Neuron (in vitro differentiated cells): ENCODE measurements at regions not wholly inside any gene's neighbourhood (a gene's known extent, or its start where the extent isn't known, plus 50 kb on each side); places are given as distances from the start of the nearest gene placed in this dataset.
"Not testable (repeated sequence)": the region's sequence is repeated elsewhere in the genome, so short reads cannot be mapped to it uniquely, and the experiment has no call there.

Experiments
- H2AFZ ChIP-seq: one replicate; pipeline ENCODE4 v1.6.1; 2013; ENCODE audit warnings: low read depth, mild to moderate bottlenecking, inconsistent platforms, low read length, moderate library complexity
- H3K27me3 ChIP-seq: one replicate; pipeline ENCODE4 v1.6.1; 2013; ENCODE audit warnings: low read length; ENCODE audit not compliant: insufficient read depth
- H3K36me3 ChIP-seq: one replicate; pipeline ENCODE4 v1.6.1; 2013; ENCODE audit warnings: low read length; ENCODE audit not compliant: insufficient read depth
- H3K4me1 ChIP-seq: one replicate; pipeline ENCODE4 v1.6.1; 2013; ENCODE audit warnings: low read length; ENCODE audit not compliant: insufficient read depth
- H3K4me3 ChIP-seq: 2 replicates; pipeline ENCODE4 v1.5.1; 2013; ENCODE audit warnings: mild to moderate bottlenecking, low read length, moderate library complexity
- H3K9me3 ChIP-seq: one replicate; pipeline ENCODE4 v1.6.1; 2013; ENCODE audit warnings: low read length

DNA sequence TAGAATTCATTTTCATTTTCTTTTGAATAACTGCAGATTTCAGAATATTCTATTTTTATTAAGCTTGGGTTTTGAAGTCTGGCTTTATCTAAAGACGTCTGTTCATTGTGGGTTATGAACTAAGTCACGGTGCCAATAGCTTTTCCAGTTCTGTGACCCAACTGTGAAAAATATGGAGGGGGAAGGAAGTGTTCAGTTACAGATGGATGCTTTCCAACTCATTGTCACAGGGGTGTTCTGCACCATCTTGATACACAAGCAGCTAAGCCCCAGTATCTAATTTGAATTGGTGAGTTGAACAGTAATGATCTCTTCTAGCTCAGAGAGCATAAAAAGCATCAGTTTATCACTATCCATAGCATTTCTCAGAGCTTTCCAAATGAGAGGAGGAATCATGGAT is 710.6 kb downstream of the EDEM1 start:
- no peaks in the 10 kb centered on the region for H3K36me3 ChIP-seq
- H3K27me3 ChIP-seq: no peaks in the 10 kb centered on the region
- H3K4me3 ChIP-seq: no peak overlapping the region
- no peak overlapping the region for H2AFZ ChIP-seq
- H3K9me3 ChIP-seq: no peaks in the 10 kb centered on the region
- H3K4me1 ChIP-seq: no peaks in the 10 kb centered on the region

DNA sequence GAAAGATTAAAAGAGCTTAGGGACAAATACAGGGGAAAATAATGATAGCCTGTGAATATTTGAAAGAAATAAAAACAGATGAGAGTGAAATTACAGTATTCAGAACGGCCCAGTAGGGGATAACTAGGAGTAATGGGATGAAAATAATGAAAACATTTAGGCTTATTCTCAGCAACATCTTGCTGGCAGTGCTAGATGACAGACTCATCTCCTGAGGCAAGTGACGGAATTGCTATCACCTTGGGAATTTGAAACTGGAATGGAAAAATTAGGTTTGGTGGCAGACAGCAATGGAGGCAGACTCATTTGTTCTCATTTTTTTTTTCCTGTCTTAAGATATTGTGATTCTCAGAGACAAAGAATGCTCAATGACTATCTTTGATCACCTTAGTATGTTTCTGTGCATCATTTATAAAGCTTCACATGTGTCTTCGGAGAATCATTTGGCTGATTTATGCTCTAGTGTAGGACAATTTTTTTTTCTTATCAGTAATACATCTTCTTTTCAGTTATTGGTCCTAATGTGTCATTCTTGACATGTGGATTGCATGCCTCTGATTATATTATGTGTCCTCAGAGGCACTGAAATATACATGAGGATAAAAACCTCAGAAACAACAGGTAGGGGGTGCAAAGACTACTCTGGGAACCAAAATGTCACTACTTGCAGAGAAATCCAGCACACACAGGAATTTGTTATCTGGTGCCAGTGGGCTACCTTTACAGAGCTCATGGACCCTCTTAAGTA is 711.7 kb downstream of the EDEM1 start:
- no peaks in the 10 kb centered on the region for H3K9me3 ChIP-seq
- H3K27me3 ChIP-seq: no peaks in the 10 kb centered on the region
- no peaks in the 10 kb centered on the region for H3K4me1 ChIP-seq
- no peaks in the 10 kb centered on the region for H3K36me3 ChIP-seq
- no peak overlapping the region for H2AFZ ChIP-seq
- H3K4me3 ChIP-seq: no peak overlapping the region

DNA sequence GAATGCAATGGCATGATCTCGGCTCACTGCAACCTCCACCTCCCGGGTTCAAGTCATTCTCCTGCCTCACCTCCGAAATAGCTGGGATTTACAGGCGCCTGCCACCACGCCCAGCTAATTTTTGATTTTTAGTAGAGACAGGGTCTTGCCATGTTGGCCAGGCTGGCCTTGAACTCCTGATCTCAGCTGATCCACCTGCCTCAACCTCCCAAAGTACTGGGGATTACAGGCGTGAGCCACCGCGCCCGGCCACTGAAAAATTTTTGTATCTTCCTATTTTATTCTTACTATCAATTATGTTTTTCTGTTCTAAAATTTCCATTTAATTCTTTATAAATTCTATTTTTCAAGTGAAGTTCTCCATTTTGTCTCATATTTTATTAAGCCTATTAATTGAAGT is 730.4 kb downstream of the EDEM1 start:
- Histone ChIP-seq H3K27me3 (no peaks in the 10 kb centered on the region), H3K9me3 (no peaks in the 10 kb centered on the region), H3K4me3 (no peak overlapping the region), H2AFZ (no peak overlapping the region), H3K4me1 (no peaks in the 10 kb centered on the region), H3K36me3 (no peaks in the 10 kb centered on the region)

DNA sequence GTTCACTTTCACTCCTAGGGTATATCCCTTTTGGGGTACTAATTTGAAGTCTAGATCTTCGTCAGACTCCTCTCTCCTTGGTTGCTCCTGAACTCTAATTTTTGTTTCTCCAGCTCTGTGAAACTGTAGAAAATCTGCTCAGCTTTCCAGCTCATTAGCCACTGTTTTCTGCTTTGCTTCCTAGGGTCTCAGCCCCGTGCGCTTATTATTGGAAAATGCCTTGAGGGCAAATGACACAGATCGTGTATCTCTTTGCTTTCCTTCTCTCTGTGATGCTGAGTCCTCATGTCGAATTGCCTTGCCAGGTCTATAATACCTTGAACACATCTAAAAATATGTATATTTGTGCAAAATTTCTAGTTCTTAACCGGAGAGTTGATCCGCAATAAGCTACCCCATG is 731.1 kb downstream of the EDEM1 start:
- no peaks in the 10 kb centered on the region for H3K36me3 ChIP-seq
- no peak overlapping the region for H3K4me3 ChIP-seq
- H3K9me3 ChIP-seq: no peaks in the 10 kb centered on the region
- no peaks in the 10 kb centered on the region for H3K4me1 ChIP-seq
- no peaks in the 10 kb centered on the region for H3K27me3 ChIP-seq
- H2AFZ ChIP-seq: no peak overlapping the region

DNA sequence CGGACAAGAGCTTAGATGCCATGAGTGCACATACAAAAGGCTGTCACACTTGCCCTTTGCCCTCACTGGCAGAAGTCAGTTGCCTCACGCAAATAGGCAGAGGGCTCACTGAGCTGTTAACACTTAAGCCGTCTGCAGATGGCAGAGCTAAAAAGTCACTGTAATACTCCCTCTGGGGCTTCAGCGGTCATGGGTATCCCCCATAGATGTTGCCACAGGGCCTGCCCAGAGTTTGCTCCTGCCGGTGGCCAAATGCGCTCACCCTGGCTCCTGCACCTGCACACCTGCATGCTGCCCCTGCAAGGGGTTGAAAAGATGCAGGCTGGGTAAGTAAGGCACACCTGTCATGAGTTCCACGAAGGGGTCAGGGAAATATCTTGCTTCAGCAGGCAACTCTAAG is 741.5 kb downstream of the EDEM1 start:
- no peaks in the 10 kb centered on the region for H3K36me3 ChIP-seq
- H3K27me3 ChIP-seq: no peaks in the 10 kb centered on the region
- H3K4me1 ChIP-seq: no peaks in the 10 kb centered on the region
- H3K4me3 ChIP-seq: no peak overlapping the region
- H2AFZ ChIP-seq: no peak overlapping the region
- no peaks in the 10 kb centered on the region for H3K9me3 ChIP-seq

DNA sequence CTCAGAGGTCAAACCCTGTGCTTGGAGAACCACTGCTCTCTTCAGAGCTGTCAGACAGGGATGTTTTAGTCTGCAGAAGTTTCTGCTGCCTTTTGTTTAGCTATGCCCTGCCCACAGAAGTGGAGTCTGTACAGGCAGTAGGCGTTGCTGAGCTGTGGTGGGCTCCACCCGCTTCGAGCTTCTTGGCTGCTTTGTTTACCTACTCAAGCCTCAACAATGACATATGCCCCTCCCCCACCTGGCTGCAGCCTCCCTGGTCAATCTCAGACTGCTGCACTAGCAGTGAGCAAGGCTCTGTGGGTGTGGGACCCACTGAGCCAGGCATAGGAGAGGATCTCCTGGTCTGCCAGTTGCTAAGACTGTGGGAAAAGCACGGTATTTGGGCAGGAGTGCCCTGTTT is 756.6 kb downstream of the EDEM1 start:
- not testable (repeated sequence) for H3K9me3 ChIP-seq, H3K4me3 ChIP-seq, H3K4me1 ChIP-seq, H2AFZ ChIP-seq, H3K27me3 ChIP-seq, H3K36me3 ChIP-seq

DNA sequence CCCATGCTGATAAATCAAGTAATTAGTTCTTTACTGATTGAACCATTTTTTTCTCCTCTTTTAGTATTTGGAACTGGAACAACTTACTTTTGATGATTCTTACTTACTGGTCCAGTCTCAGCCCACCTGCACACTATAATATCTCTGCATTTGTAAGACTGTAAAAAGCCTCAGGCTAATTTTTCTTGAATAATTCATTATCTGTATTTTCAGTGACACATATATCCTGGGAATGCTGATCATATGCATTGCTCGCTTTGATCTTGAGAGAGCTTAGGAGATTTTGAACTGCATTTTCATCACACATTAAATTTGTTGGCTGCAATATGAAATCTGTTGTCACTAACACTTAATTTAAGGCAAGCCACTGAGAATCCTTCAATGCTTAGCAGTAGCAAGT is 760.6 kb downstream of the EDEM1 start:
- Histone ChIP-seq H3K4me1 (no peaks in the 10 kb centered on the region), H3K27me3 (no peaks in the 10 kb centered on the region), H3K4me3 (no peak overlapping the region), H3K9me3 (no peaks in the 10 kb centered on the region), H2AFZ (no peak overlapping the region), H3K36me3 (no peaks in the 10 kb centered on the region)

DNA sequence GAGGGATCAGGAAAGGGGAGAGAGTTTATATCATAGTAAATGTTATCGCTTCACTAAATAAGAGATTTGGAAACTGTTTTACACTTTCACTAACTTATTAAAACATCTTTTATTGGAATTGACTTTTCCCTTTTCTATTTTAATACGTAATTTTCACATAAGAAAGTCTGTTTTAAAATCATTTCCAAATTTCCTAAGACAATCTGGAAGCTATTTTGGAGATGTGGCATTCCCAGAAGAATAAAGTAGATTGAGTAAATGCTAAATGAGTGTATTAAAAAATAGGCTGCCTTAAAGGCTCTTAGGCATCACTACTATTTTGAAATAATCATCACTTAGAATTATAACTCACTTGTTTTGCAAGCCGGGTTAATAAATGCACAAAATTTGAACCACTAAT is 763.5 kb downstream of the EDEM1 start:
- Histone ChIP-seq H2AFZ (no peak overlapping the region), H3K27me3 (no peaks in the 10 kb centered on the region), H3K9me3 (no peaks in the 10 kb centered on the region), H3K36me3 (no peaks in the 10 kb centered on the region), H3K4me3 (no peak overlapping the region), H3K4me1 (no peaks in the 10 kb centered on the region)

DNA sequence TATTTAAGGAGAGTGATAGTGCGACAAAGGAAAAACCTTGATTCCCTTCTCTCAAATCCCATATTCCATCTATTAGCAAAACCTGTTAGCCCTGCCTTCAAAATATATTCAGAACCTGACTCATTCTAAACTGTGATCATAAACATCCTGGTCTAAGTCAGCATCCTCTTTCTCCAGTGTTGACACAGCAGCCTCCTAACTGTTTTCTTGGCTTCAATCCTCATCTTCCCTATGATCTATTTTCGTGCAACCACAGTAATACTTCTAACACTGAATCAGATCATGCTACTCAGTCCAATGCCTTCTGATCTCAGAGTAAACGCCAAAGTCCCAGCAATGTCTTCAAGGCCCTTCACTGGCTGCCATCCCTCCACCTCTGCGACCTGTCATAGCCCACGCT is 785.1 kb downstream of the EDEM1 start:
- Histone ChIP-seq H2AFZ (no peak overlapping the region), H3K9me3 (no peaks in the 10 kb centered on the region), H3K27me3 (no peaks in the 10 kb centered on the region), H3K36me3 (no peaks in the 10 kb centered on the region), H3K4me3 (no peak overlapping the region), H3K4me1 (no peaks in the 10 kb centered on the region)

DNA sequence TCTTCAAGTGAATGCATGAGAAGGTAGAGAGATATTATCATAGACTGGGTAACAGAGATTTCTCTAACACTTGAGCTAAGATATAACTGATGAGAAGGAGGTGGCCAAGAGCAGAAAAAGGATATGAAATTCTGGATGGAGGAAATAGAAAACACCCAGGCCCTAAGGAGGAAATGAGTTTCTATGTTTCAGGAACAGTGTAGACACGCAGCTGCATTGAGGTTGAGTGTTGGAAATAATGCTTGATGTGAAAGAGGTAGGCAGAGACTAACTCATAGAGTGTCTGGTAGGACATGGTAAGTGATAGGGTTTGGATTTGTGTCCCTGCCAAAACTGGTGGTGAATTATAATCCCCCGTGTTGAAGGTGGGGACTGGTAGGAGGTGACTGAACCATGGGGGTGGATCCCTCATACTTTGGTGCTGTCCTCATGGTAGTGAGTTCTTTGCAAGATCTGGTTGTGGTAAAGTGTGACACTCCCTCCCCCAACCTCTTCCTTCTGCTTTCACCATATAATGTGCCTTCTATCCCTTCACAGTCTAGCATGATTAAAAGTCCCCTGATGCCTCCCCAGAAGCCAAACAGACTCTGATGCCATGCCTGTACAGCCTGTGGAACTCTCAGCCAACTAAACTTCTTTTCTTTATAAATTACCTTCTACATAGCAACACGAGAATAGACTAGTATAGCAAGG is 787.3 kb downstream of the EDEM1 start:
- no peaks in the 10 kb centered on the region for H3K36me3 ChIP-seq

DNA sequence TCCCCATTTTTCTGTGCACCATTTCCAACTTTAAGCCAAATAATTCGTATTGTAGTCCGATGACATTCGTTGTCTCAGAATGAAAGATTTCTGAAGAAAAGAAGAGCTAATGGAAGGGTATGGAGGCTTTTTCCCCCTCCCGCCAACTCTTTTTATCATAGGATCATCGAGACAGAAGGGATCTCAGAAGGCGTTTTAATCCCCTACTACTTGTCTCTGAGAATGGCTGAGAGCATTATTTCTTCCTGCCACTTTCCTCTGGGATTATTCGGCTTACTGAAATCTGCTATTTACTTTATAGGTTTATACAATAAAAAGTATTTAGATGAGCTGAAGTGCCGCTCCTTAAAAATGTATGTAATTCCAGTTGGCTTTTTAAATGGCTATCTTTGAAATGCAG is 789.8 kb downstream of the EDEM1 start:
- Histone ChIP-seq H3K27me3 (no peaks in the 10 kb centered on the region), H3K9me3 (no peaks in the 10 kb centered on the region), H3K4me1 (no peaks in the 10 kb centered on the region), H3K4me3 (no peak overlapping the region), H3K36me3 (no peaks in the 10 kb centered on the region), H2AFZ (no peak overlapping the region)

More for the DNA sequence above, 787.3 kb downstream of the EDEM1 start:
- Histone ChIP-seq H3K4me3 (no peak overlapping the region), H2AFZ (no peak overlapping the region), H3K27me3 (no peaks in the 10 kb centered on the region), H3K4me1 (no peaks in the 10 kb centered on the region), H3K9me3 (no peaks in the 10 kb centered on the region)

DNA sequence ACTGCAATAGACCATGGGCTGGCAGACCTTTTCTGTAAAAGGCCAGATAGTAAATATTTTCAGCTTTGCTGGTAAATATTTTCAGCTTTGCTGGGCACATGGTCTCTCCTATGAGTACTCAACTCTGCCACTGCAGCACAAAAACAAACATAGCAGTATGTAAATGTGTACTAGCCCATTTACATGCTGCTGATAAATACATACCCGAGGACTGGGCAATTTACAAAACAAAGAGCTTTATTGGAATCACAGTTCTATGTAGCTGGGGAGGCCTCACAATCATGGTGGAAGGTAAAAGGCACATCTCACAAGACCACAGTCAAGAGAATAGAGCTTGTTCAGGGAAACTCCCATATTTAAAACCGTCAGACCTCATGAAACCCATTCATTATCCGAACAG is 793.0 kb downstream of the EDEM1 start:
- H2AFZ ChIP-seq: no peak overlapping the region

DNA sequence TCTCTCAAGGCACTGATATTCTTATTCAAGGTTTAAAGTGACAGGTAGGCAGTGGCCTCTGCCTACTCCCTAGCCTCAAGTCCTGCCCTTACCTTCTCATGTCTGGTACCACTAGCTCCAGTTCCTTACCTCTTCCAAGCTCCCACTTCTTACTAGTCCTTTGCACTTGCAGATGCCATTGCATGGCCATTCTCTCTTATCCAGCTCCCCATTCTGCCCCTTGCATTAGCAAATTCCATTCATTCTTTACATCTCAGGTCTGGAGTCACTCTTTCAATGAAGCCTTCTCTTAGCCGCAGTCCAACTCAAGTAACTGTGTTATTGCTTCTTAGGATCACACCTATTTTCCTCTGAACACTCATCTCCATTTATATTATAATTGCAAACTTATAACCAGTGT is 807.1 kb downstream of the EDEM1 start:
- Histone ChIP-seq H3K4me3 (no peak overlapping the region), H3K4me1 (no peaks in the 10 kb centered on the region), H3K27me3 (no peaks in the 10 kb centered on the region), H3K9me3 (no peaks in the 10 kb centered on the region), H2AFZ (no peak overlapping the region), H3K36me3 (no peaks in the 10 kb centered on the region)

More for the DNA sequence above, 793.0 kb downstream of the EDEM1 start:
- H3K4me1 ChIP-seq: no peaks in the 10 kb centered on the region
- no peaks in the 10 kb centered on the region for H3K27me3 ChIP-seq
- H3K36me3 ChIP-seq: no peaks in the 10 kb centered on the region
- H3K4me3 ChIP-seq: no peak overlapping the region
- H3K9me3 ChIP-seq: no peaks in the 10 kb centered on the region

DNA sequence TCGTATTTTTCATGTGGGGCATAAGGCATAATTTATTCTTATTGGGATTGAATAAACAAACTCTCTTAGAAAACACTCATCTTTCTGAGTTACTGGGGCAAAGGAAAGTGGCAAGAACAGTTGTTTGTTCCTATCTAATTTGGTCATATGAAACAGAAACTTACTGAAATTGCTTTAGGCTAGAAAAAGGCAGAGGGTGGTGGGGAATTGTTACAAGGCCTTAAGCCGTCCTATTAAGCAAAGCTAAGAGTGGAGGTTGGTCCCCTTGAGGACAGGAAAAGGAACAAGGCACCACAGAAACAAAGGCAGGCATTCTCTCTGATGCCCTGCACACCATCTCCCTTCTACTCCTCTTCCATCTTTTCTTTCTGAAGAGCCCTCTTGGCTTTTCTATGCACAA is 830.9 kb downstream of the EDEM1 start:
- Histone ChIP-seq H2AFZ (no peak overlapping the region), H3K27me3 (no peaks in the 10 kb centered on the region), H3K9me3 (peaks cover 2% of the 10 kb centered on the region), H3K4me3 (no peak overlapping the region), H3K36me3 (no peaks in the 10 kb centered on the region), H3K4me1 (no peaks in the 10 kb centered on the region)
